ENCODE measurements at regions not wholly inside any gene's neighbourhood (a gene's known extent, or its start where the extent isn't known, plus 50 kb on each side); places are given as distances from the start of the nearest gene placed in this dataset.
A peak's percentile ranks its signal among the peaks of the same experiment; 100 is the strongest.

- no peak for DNase-seq
Observed at GRCh38 chr14:98959958-98960616, 311.9 kb downstream of the BCL11B start.

DNA sequence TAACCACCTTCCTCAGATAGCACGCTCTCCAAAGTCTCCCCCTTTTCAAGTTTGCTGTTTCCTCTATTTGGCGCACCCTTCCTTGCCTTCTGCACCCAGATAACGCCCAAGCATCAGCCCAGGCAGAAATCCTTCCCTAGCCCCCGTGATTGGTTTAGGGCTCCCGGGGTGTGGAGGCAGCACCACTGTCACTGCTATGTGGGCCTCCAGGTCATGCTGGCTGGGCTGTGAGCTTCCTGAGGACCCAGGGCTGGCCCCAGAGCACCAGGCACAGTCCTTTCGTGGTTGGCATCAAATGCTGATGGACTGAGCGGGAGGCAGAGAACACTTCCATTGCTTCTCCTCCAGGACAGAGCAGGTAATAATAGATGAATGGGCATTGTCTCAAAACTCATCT, 311.4 kb downstream of the BCL11B start:
- DNase-seq = no peak

DNA sequence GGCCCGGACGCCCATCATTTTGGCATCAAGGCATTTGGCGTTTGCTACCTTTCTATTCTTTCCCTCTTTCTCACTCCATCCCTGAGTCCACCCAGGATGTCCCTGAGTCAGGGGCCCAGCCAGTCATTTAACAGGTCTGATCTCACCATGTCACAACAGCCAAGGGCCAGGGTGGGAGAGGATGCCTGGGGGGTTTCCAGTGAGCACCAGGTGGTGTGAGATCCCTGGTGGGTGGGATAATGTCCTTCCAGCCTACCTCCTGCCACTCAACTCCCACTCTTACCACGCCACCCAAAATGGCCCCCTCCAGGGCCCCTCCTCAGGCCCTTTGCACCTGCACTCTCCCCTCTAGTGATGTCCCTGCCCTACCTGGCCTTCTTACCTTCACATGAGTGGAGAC, 310.8 kb downstream of the BCL11B start:
- no peak for DNase-seq

- DNase-seq = no peak
Observed at GRCh38 chr14:98962118-98962517, 309.9 kb downstream of the BCL11B start.

DNA sequence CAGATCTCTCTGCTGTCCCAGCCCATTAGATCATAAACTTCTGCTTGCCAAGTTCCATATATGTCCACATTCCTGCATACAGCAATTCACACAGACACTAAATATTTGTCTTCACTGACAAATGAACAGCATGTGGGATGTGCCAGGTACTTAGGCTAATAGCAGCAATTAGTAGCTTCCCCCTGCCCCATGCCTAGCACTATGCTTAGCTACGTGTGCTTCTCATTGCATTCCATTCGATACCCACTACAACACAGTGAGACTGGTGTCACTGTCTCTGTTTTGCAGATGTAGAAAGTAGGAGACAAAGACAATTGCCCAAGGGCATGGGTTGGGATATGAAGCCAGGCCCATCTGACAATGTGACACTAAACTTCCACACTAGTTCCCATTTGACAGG, 308.4 kb downstream of the BCL11B start:
- no peak for DNase-seq

- no peak for DNase-seq
Observed at GRCh38 chr14:98964171-98964570, 307.8 kb downstream of the BCL11B start.

- no peak for DNase-seq
Observed at GRCh38 chr14:98965076-98965475, 306.9 kb downstream of the BCL11B start.

DNA sequence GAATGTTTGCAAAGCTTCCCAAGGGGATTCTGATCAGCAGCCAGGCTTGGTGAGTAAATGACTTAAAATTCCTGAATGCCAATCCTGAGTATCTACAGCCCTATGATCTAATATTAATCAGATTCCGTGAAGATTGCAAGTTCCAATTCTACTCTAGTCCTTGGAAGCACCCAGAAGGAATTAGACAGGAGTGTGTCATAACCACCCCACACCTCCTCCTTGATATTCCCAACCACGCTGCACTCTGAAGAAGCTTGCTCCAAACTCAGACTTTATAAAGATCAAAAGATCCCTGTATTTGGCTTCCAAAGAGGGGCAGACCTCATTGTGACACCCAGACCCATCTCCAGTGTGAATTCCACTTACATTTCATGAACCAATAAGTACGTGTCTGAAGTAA, 306.0 kb downstream of the BCL11B start:
- DNase-seq = no peak

DNA sequence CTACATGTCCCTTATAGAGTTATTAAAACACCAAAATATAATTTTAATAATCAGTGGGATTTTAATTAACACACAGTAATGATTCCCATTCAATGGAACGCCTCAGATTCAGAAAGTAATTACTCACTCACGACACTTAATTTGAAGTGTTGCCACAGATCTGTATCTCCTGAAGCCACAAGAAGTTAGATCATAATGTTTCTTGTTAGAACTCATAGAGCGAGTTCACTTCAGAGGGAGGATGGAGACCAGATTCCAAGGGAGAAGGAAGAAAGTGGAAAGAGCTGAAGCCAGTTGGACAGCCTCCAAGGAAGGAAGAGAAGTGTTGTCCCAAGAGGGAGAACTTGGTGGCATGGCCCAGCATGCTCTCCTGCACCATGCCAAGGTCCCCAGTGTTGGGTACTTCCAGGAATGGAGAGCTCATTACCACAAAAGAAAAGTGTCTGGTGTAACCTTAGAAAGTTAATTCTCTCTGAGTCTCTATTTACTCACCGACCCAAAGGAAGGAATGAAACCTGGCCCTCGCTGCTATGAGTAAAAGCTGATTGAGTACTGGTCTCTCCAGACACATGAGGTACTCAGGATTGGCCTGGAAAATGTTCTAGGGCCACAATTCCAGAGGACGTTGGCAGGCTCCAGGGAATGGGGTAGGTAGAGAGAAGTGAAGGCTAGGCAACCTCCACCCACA, 305.4 kb downstream of the BCL11B start:
- no peak for DNase-seq

- DNase-seq = no peak
Observed at GRCh38 chr14:98974113-98974512, 297.9 kb downstream of the BCL11B start.

- no peak for DNase-seq
Observed at GRCh38 chr14:98976271-98976670, 295.7 kb downstream of the BCL11B start.

DNA sequence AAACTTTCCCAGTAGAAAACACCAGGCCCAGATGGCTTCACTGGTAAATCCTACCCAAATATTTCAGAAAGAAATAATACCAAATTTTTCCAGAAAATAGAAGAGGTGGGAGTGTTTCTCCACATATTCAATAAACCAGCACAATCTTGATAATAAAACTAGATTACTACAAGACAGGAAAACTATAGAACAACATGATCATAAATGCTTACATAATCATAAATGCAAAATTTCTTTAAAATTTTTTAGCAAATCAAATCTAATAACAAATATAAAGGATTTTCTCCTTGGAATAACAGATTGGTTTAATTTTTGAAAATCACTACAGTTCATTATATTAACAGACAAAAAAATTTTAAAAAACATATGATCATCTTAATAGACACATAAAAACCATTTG, 294.5 kb downstream of the BCL11B start:
- no peak for DNase-seq

DNA sequence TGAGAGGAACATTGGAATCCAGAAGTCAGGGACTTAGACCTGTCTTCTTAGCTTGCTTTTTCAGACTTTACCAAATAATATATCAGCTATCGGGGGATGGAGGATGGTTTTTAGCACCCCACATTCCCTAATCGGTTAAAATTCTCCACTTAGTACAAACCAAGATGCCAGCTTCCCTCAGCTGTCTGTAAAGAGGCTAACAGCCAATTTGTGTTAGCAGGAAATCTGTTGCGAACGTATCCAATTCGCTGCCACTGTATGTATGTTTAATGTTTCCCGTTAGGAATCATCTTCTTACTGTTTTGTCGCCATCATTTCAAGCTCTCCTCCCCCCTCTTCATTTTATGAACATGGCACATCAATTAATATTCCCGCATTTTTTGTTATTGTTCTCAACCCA, 289.0 kb downstream of the BCL11B start:
- no peak for DNase-seq

GRCh38 chr14:98984027-98984718, 287.8 kb downstream of the BCL11B start:
- no peak for DNase-seq

DNA sequence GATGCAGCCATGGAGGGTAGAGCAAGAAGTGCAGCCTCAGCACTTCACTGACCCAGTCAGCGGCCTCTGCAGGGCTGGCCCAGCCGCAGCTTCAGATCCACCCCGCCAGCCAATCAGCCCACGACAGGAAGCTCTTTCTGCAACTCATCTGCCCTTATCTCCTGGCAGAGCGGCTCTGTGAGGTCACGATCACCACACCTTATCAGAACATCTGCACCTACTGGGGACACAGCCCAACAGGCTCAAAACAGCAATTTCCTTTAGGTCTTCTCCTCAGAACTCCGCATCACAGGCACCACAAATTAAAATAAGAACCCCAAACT, 287.3 kb downstream of the BCL11B start:
- peak; percentile 14 for DNase-seq

- DNase-seq = no peak
Observed at GRCh38 chr14:98993818-98994217, 278.2 kb downstream of the BCL11B start.

- no peak for DNase-seq
Observed at GRCh38 chr14:98994561-98994960, 277.4 kb downstream of the BCL11B start.

GRCh38 chr14:98997526-98998205, 274.3 kb downstream of the BCL11B start:
- no peak for DNase-seq

- no peak for DNase-seq
Observed at GRCh38 chr14:98999345-98999744, 272.7 kb downstream of the BCL11B start.

DNA sequence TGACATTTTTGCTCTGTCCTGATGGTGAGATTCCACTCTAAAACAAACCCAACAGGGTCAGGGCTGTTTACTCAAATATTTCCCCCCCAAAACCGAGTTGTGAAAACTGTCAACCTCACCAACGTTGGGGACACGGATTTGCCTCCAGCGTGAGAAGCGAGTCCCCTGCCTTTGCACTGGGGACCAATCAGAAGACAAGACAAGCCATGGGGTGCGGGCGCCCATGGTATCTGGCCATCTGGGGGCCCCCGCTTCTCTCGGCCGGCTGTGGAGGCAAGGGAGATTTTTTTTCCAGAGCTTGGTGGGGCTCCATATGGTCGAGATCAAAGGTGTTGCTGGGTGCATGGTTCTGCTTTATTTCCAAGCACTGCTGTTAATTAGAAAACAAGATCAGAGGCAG, 272.1 kb downstream of the BCL11B start:
- no peak for DNase-seq

DNA sequence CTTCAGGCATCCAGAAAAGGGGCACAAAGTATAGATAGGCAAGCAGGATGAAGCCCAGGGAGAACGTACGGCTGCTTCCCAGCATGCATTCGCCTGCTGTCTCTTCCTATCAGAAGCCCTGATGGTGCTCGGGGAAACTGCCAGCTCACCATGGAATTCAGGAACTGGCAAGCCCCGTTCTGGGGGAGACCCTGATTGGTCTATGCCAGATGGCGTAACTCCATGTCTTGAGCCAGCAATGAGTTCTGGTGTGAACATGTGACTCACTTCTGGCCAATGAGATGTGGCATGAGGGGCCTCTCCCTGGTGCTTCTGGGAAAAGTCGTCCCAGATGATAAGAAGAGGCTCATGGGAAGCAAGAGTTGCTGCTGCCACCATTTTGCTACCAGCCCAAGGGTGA, 270.8 kb downstream of the BCL11B start:
- no peak for DNase-seq

DNA sequence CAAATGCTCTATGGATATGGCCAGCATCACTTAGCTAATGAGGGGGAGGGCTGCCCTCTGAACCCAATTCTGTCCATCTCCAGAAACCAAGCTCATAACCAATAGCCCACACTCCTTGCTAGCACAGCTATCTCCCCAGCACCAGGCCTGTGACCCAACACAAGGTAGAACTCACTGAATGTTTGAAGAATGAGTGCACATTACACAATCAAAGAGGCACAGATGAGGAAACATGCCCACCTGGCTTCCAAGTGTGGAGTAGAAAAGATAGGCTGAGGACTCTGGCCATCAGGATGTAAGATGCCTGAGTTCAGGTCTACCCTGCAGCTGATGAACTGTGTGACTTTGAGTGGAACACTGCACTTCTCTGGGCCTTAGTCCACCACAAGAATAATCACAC, 268.4 kb downstream of the BCL11B start:
- DNase-seq = no peak

- DNase-seq = no peak
Observed at GRCh38 chr14:99004112-99004511, 267.9 kb downstream of the BCL11B start.

DNA sequence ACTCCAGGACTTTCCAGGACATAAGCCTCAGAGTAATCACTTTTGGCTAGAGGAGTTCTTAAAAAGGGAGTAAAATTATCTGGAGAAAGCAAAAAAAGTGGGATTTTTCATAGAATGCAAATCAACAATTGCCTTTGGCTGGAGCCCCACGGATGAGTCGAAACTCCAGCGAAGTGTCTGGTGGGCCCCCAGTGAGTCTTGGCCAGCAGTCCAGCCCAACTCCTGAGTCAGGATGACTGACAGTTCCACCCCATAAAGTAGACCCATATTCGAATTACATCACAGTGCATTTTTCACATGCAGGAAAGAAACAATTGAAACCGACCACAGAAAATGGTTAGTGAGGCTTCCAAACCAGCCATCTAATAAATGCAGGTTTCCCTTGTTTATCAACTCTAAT, 265.7 kb downstream of the BCL11B start:
- DNase-seq = no peak
